Tibial artery (tissue), 4 donors: ENCODE measurements at regions not wholly inside any gene's neighbourhood (a gene's known extent, or its start where the extent isn't known, plus 50 kb on each side); places are given as distances from the start of the nearest gene placed in this dataset.
A peak's percentile ranks its signal among the peaks of the same experiment; 100 is the strongest.
"Not testable (repeated sequence)": the region's sequence is repeated elsewhere in the genome, so short reads cannot be mapped to it uniquely, and the experiment has no call there.

Experiments
- DNase-seq, 2 donors: peaks; one replicate each; pipeline ENCODE4 v3.0.0-alpha.2; 2019
- H3K27ac ChIP-seq, 2 donors: fragments of 200-600 bp; sonication (generic) in 1 of 2; 1 replicate in 1 of 2; 2 replicates in 1 of 2; pipeline ENCODE4 v1.5.1; 2018 to 2019; ENCODE audit warnings: mild to moderate bottlenecking in 1 of 2
- H3K27me3 ChIP-seq, 2 donors: fragments of 200-600 bp; sonication (generic) in 1 of 2; one replicate each; pipeline versions ENCODE4 v1.5.1 to v1.6.0; 2016 to 2019
- H3K36me3 ChIP-seq, 3 donors: fragments of 200-600 bp; sonication (generic) in 2 of 3; one replicate each; pipeline ENCODE4 v1.5.1; 2016 to 2019; ENCODE audit warnings: mild to moderate bottlenecking in 2 of 3
- H3K4me1 ChIP-seq, 4 donors: fragments of 200-600 bp; sonication (generic) in 2 of 4; 1 replicate in 3 of 4; 2 replicates in 1 of 4; pipeline ENCODE4 v1.5.1; 2016 to 2019
- H3K4me3 ChIP-seq, 2 donors: fragments of 200-600 bp; sonication (generic) in 1 of 2; 1 replicate in 1 of 2; 2 replicates in 1 of 2; pipeline ENCODE4 v1.5.1; 2018 to 2019; ENCODE audit warnings: mild to moderate bottlenecking in 2 of 2
- H3K9me3 ChIP-seq, 3 donors: fragments of 200-600 bp; sonication (generic) in 1 of 3; one replicate each; pipeline ENCODE4 v1.5.1; 2016 to 2019
- intact Hi-C: fragments of 100-400 bp; cut with DNase I; formaldehyde crosslinking; loops from one replicate; pipeline ENCODE4 v1.15.0; 2023; ENCODE audit warnings: low total_unique reads

DNA sequence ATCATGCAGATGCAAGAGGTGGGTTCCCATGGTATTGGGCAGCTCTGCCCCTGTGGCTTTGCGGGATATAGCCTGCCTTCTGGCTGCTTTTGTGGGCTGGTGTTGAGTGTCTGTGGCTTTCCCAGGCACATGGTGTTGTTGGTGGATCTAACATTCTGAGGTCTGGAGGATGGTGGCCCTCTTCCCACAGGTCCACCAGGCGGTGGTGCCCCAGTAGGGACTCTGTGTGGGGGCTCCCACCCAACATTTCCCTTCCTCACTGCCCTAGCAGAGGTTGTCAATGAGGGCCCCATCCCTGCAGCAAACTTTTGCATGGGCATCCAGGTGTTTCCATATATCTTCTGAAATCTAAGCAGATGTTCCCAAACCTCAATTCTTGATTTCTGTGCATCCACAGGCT lies 420.5 kb upstream of the TPTE start:
- H3K4me1 ChIP-seq, H3K36me3 ChIP-seq, H3K9me3 ChIP-seq, H3K4me3 ChIP-seq, H3K27me3 ChIP-seq, H3K27ac ChIP-seq, intact Hi-C loops: not testable (repeated sequence)
- peak in 1 of 2 donors; percentile 20 for DNase-seq

DNA sequence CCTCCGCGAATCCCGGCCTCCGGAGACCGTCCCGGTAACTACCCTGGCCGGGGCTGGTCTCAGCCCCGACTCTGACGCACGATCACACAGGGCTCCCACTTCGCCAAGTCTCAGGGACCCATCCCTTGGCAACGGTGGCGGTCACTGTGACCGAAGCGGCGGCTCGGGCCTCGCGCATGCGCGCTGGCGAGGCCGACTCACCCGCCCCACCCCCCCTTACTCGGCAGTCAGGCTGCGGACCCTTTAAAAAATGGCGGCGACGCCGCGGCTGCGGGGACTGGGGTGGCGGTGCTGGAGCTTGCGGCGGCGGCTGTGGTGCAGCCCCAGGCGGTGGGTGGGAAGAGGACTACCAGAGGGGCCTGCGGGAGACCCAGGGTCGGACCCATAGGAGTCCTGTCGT lies 402.0 kb upstream of the TPTE start:
- H3K4me1 ChIP-seq, intact Hi-C loops, H3K27me3 ChIP-seq, H3K27ac ChIP-seq, H3K4me3 ChIP-seq, H3K36me3 ChIP-seq: not testable (repeated sequence)
- peak in 1 of 2 donors; percentile 58 for DNase-seq
- H3K9me3 ChIP-seq: peaks cover 0 to 12% (median 4%) of the 10 kb centered on the region in 3 donors

DNA sequence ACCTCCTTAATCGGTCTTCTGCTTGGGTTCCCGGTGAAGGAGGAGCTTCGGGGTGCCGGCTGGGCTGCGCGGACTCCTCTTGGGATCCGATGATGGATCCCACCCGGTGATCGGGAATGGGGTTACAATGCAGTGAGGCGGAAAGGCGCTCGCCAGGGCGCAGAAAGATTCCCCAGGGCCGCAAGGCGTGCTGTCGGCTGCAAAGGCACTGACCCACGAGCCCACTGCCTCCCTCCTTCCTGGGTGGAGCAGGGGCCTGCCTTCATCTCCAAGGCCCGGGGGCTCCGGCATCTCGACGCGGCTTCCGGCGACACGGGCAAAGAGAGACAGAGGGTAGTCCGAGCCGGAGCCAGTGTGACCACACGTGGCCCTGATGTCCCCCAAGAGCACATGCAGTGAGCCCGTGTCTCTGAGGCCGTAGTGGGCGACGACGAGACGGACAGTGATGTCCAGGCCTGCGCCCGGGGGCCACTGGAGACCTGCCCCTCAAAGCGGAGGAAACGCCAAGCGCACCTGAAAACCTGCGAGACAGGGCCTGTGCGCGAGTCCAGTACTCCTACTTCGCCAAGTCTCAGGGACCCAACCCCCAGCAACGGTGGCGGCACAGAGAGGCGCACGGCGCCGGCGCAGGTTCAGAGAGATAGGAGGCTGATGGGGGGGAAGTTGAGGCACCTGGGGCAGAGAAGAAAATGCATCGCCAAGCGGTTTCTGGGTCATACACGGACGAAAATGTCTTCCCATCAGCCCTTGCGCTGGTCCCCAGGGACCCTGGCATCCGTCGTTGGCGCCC lies 401.4 kb upstream of the TPTE start:
- peak; percentile 15 to 70 for DNase-seq
- H3K4me3 ChIP-seq, H3K36me3 ChIP-seq, H3K27me3 ChIP-seq, intact Hi-C loops, H3K27ac ChIP-seq, H3K4me1 ChIP-seq: not testable (repeated sequence)
- peaks cover 0 to 12% (median 4%) of the 10 kb centered on the region in 3 donors for H3K9me3 ChIP-seq

DNA sequence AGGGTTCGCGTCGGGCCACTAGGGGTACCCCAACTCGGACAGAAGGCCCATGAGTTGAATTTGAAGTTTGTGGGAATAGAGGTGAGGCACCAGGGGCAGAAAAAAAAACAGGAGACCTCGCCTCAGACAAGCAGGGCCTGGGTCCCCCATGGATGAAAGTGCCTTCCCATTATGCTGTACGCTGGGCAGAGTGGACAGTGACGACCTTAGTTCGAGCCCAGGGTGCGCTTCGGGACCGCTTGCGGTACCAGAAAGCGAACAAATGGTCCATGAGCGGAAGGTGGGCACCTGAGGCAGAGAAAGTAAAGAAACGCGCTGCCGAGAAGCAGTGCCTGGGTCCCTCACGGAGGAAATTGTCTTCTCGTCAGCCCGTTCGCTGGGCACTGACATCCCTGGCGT lies 400.8 kb upstream of the TPTE start:
- H3K4me3 ChIP-seq, H3K36me3 ChIP-seq, intact Hi-C loops, H3K27me3 ChIP-seq, H3K27ac ChIP-seq, H3K4me1 ChIP-seq: not testable (repeated sequence)
- peaks cover 0 to 12% (median 4%) of the 10 kb centered on the region in 3 donors for H3K9me3 ChIP-seq
- DNase-seq: peak in 1 of 2 donors; percentile 10

DNA sequence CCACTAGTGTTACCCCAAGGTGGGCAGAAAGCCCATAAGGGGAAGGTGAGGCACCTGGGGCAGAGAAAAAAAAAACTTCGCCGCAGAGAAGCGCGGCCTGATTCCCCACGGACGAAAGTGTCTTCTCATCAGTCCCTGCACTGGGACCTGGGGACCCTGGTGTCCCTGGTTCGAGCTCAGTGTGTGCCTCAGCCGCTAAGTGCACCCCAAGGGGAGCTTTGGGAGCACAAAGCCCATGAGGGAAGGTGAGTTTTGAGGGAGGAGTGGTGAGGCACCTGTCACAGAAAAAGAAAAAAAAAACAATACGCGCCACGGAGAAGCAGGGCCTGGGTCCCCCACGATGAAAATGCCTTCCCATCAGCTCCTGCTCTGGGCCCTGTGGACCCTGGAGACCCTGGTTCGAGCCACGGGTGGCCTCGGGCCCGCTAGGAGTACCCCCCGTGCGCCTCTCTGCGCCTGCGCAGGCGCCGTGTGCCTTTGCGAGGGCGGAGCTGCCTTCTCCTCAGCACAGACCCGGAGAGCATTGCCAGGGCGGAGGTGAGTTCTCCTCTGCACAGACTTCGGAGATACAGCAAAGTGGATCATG lies 400.3 kb upstream of the TPTE start:
- H3K36me3 ChIP-seq, H3K27ac ChIP-seq, H3K4me3 ChIP-seq, intact Hi-C loops, H3K4me1 ChIP-seq, H3K27me3 ChIP-seq: not testable (repeated sequence)
- DNase-seq: peak in 1 of 2 donors; percentile 11
- H3K9me3 ChIP-seq: peaks cover 0 to 12% (median 4%) of the 10 kb centered on the region in 3 donors

DNA sequence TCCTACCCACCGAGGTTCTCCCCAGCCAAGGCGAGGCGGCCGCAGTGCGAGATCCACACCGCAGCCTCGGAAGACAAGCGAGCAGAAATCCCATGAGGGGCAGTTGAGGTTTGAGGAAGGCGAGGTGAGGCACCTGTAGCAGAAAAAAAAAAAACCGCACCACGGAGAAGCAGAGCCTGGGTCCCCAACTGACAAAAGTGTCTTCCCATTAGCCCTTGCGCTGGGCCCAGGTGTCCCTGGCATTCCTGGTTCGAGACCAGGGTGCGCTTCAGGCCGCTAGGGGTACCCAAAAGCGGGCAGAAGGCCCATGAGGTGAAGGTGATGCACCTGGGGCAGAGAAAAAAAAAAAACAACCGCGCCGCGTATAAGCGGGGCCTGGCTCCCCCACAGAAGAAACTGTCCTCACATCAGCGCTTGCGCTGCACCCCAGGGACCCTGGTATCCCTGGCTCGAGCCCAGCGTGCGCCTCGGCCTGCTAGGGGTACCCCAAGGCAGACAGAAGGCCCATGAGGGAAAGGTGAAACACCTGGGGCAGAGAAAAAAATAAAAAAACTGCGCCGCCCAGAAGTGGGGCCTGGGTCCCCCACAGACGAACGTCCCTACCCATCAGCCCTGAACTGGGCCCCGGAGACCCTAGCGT lies 399.4 kb upstream of the TPTE start:
- H3K4me1 ChIP-seq, H3K4me3 ChIP-seq, H3K27ac ChIP-seq, DNase-seq, H3K36me3 ChIP-seq, intact Hi-C loops, H3K27me3 ChIP-seq: not testable (repeated sequence)
- H3K9me3 ChIP-seq: peaks cover 0 to 12% (median 4%) of the 10 kb centered on the region in 3 donors

DNA sequence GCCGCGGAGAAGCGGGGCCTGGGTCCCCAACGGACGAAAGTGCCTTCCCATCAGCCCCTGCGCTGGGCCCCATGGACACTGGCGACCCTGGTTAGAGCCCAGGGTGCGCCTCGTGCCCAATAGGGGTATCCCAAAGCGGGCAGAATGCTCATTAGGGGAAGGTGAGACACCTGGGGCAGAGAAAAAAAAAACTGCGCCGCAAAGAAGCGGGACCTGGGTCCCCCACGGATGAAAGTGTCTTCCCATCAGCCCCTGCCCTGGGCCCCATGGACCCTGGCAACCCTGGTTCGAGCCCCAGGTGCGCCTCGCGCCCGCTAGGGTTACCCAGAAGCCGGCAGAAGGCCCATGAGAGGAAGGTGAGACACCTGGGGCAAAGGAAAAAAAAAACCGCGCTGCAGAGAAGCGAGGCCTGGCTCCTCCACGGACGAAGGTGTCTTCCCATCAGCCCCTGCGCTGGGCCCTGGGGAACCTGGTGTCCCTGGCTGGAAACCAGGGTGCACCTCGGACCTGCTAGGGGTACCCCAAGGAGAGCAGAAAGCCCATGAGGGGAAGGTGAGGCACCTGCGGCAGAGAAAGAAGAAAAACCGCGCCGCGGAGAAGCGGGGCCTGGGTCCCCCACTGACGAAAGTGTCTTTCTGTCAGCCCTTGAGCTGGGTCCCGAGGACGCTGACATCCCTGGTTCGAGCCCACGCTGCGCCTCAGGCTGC lies 398.4 kb upstream of the TPTE start:
- H3K27me3 ChIP-seq, H3K27ac ChIP-seq, intact Hi-C loops, DNase-seq, H3K4me3 ChIP-seq, H3K36me3 ChIP-seq, H3K4me1 ChIP-seq: not testable (repeated sequence)
- peaks cover 0 to 12% (median 4%) of the 10 kb centered on the region in 3 donors for H3K9me3 ChIP-seq

DNA sequence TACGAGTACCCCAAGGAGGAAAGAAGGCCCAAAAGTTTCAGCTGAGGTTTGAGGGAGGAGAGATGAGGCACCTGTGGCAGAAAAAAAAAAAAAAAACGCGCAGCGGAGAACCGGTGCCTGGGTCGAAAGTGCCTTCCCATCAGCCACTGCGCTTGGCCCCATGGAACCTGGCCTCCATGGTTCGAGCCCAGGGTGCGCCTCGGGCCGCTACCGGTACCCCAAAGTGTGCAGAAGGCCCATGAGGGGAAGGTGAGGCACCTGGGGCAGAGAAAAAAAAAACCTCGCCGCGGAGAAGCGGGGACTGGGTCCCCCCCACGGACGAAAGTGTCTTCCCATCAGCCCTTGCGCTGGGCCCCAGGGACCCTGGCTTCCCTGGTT lies 397.9 kb upstream of the TPTE start:
- DNase-seq, H3K27me3 ChIP-seq: not testable (repeated sequence)

DNA sequence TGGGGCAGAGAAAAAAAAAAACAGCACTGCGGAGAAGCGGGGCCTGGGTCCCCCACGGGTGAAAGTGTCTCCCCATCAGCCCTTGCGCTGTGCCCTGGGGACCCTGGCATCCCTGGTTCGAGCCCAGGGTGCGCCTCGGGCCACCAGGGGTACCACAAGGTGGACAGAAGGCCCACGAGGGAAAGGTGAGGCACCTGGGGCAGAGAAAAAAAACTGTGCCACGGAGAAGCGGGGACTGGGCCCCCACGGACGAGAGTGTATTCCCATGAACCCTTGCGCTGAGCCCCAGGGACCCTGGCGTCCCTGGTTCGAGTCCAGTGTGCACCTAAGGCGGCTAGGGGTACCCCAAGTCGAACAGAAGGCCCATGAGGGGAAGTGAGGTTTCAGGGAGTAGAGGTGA lies 395.8 kb upstream of the TPTE start:
- H3K36me3 ChIP-seq, H3K4me1 ChIP-seq, intact Hi-C loops, H3K9me3 ChIP-seq, H3K4me3 ChIP-seq, H3K27me3 ChIP-seq, H3K27ac ChIP-seq: not testable (repeated sequence)
- DNase-seq: peak in 1 of 2 donors; percentile 5

More for the DNA sequence above, 397.9 kb upstream of the TPTE start:
- H3K36me3 ChIP-seq, H3K4me1 ChIP-seq, H3K4me3 ChIP-seq, intact Hi-C loops, H3K27ac ChIP-seq: not testable (repeated sequence)
- H3K9me3 ChIP-seq: peaks cover 0 to 12% (median 4%) of the 10 kb centered on the region in 3 donors

DNA sequence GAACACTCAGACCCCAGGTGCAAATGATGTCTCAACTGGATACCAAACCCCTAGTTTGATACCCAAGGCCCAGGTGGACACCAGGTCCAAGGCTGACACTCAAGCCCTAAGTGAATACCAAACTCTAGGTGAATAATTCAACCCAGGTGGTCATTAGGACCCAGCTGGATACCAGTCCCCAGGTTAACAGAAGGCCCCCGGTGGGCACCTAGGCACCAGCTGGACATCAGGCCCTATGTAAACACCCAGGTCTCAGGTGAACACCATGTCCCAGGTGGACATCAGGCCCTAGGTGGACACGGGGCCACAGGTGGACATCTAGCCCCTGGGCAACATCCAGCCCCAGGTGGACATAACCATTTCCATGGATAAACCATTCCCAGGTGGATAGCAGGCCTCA lies 387.3 kb upstream of the TPTE start:
- intact Hi-C loops, H3K4me1 ChIP-seq, H3K27me3 ChIP-seq, H3K4me3 ChIP-seq, H3K27ac ChIP-seq, H3K9me3 ChIP-seq, H3K36me3 ChIP-seq: not testable (repeated sequence)
- DNase-seq: peak in 1 of 2 donors; percentile 15

DNA sequence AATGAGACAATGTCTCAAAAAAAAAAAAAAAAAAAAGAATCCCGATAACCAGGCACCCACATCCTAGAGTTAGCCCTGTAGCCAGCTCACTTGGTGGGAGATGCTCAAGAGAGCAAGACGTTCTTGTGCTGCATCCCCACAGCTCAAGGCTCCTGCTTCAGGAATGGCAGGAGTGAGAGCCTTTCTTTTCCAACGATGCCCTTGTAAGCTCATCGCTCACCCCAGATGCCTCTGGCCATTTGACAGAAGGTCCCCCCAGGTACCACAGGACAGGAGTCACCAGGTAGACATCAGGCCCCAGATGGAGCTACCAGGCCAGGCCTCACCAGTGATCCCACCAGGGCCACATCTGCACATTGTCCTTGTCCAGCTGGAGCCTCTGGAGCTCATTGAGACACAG lies 385.5 kb upstream of the TPTE start:
- H3K9me3 ChIP-seq, H3K27me3 ChIP-seq, intact Hi-C loops, H3K27ac ChIP-seq, H3K4me1 ChIP-seq, H3K36me3 ChIP-seq, H3K4me3 ChIP-seq: not testable (repeated sequence)
- peak in 1 of 2 donors; percentile 15 for DNase-seq

DNA sequence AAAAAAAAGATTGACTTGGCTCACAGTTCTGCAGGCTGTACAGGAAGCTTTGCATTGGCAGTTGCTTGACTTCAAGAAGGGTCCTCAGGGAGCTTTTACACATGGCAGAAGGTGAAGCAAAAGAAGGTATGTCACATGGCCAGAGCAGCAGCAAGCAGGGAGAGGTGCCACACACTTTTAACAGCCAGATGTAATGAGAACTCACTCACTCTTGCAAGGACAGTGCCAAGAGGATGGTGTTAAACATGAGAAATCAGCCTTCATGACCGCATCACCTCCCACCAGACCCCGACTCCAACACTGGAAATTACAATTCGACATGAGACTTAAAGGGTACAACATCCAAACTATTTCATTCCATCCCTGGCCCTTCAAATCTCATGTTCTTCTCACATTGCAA lies 367.2 kb upstream of the TPTE start:
- H3K4me1 ChIP-seq, H3K27me3 ChIP-seq, H3K9me3 ChIP-seq, intact Hi-C loops, H3K27ac ChIP-seq, H3K4me3 ChIP-seq, H3K36me3 ChIP-seq: not testable (repeated sequence)
- DNase-seq: peak in 1 of 2 donors; percentile 9
